HCT116 (cell line): ENCODE measurements at regions not wholly inside any gene's neighbourhood (a gene's known extent, or its start where the extent isn't known, plus 50 kb on each side); places are given as distances from the start of the nearest gene placed in this dataset.

Source experiments
- CEBPB ChIP-seq: IDR thresholded peaks from 2 replicates; pipeline ENCODE4 v1.6.1; 2012; ENCODE audit warnings: low read depth
- CTCF ChIP-seq, 3 experiments: fragments of 200-600 bp in 1 of 3; sonication (generic) in 1 of 3; IDR thresholded peaks in 2 of 3; conservative IDR thresholded peaks in 1 of 3; 2 replicates each; pipeline ENCODE4 v1.5.1; 2012 to 2017; ENCODE audit warnings: low read depth in 2 of 3, low read length in 2 of 3, antibody characterized with exemption in 1 of 3, borderline replicate concordance in 1 of 3, control low read depth in 1 of 3, mild to moderate bottlenecking in 1 of 3, mixed read lengths in 1 of 3, mixed run types in 1 of 3, moderate library complexity in 1 of 3; ENCODE audit not compliant: insufficient read depth in 1 of 3
- EZH2 ChIP-seq: fragments of 200-600 bp; sonication (generic); IDR thresholded peaks from 2 replicates; pipeline ENCODE4 v1.6.1; 2017; ENCODE audit warnings: antibody characterized with exemption, mixed run types
- FOSL1 ChIP-seq: IDR thresholded peaks from 2 replicates; pipeline ENCODE4 v1.6.1; 2012; ENCODE audit warnings: low read depth
- JUND ChIP-seq: IDR thresholded peaks from 2 replicates; pipeline ENCODE4 v1.6.1; 2012
- MAX ChIP-seq: IDR thresholded peaks from 2 replicates; pipeline ENCODE4 v1.6.1; 2012
- POLR2A ChIP-seq: IDR thresholded peaks from 2 replicates; pipeline ENCODE4 v1.7.0; 2011; ENCODE audit warnings: borderline replicate concordance; ENCODE audit not compliant: insufficient read depth, insufficient read length; ENCODE audit errors: extremely low read depth
- POLR2AphosphoS5 ChIP-seq: IDR thresholded peaks from 2 replicates; pipeline ENCODE4 v1.6.1; 2011; ENCODE audit warnings: mild to moderate bottlenecking, low read depth, low read length, moderate library complexity
- SP1 ChIP-seq: IDR thresholded peaks from 2 replicates; pipeline ENCODE4 v1.6.1; 2012; ENCODE audit warnings: low read depth
- ZFX ChIP-seq: fragments of 450-650 bp; IDR thresholded peaks from 2 replicates; pipeline ENCODE4 v1.6.1; 2017
- ZNF274 ChIP-seq: fragments of 200-500 bp; sonication (Bioruptor generic); IDR thresholded peaks from 2 replicates; pipeline ENCODE4 v1.6.1; 2014; ENCODE audit warnings: mild to moderate bottlenecking, low read depth, low read length, inconsistent platforms

GRCh38 chr12:102736328-102736727, 180.7 kb downstream of the PAH start:
- TF ChIP-seq JUND = no peak
- no peak for TF ChIP-seq CEBPB
- TF ChIP-seq POLR2A = no peak
- TF ChIP-seq CTCF (IDR thresholded peaks at IDR 0.05 in 2 of 3, conservative IDR thresholded peaks at IDR 0.05 in 1 of 3; ENCODE audit: borderline replicate concordance in 1 of 3, insufficient read depth in 1 of 3, low read depth in 2 of 3, low read length in 2 of 3) = no peak
- TF ChIP-seq SP1 = no peak
- TF ChIP-seq EZH2 = no peak
- no peak for TF ChIP-seq POLR2AphosphoS5
- no peak for TF ChIP-seq ZFX
- no peak for TF ChIP-seq ZNF274
- TF ChIP-seq MAX = no peak
- TF ChIP-seq FOSL1 = no peak
